Stimulated activated naive CD8-positive, alpha-beta T cell treated with anti-CD3 and anti-CD28 coated beads, Interleukin-15, amount 100 ng/mL, for 72 hours (primary cell): ENCODE measurements at regions not wholly inside any gene's neighbourhood (a gene's known extent, or its start where the extent isn't known, plus 50 kb on each side); places are given as distances from the start of the nearest gene placed in this dataset.

Experiments used
- ATAC-seq: fragments of 150-1000 bp; cut with Tn5 transposase; 2 replicates; pipeline ENCODE4 v1.10.0; 2021; ENCODE audit warnings: mild to moderate bottlenecking, moderate library complexity
- DNase-seq, 2 donors: peaks; one replicate each; pipeline ENCODE4 v3.0.0; 2021 to 2022
- H3K27ac Mint-ChIP-seq, 2 donors: one replicate each; pipeline ENCODE4 v1.8.0; 2022; ENCODE audit warnings: mild to moderate bottlenecking in 2 of 2, mixed read lengths in 2 of 2, moderate library complexity in 2 of 2
- H3K27me3 Mint-ChIP-seq: one replicate; pipeline ENCODE4 v1.8.0; 2022; ENCODE audit warnings: mixed read lengths
- H3K4me1 Mint-ChIP-seq: one replicate; pipeline ENCODE4 v1.8.0; 2022; ENCODE audit warnings: mild to moderate bottlenecking, mixed read lengths
- H3K4me3 Mint-ChIP-seq, 2 donors: one replicate each; pipeline ENCODE4 v1.8.0; 2022; ENCODE audit warnings: mild to moderate bottlenecking in 2 of 2, mixed read lengths in 2 of 2, moderate library complexity in 1 of 2
- H3K9me3 Mint-ChIP-seq, 2 donors: one replicate each; pipeline ENCODE4 v1.8.0; 2022; ENCODE audit warnings: mixed read lengths in 2 of 2

- DNase-seq: no peak
- no peak overlapping the region for H3K27ac Mint-ChIP-seq
- peaks cover 22% of the 10 kb centered on the region for H3K27me3 Mint-ChIP-seq
- no peak overlapping the region for H3K4me3 Mint-ChIP-seq
- H3K4me1 Mint-ChIP-seq: no peaks in the 10 kb centered on the region
- no peak for ATAC-seq
- no peaks in the 10 kb centered on the region for H3K9me3 Mint-ChIP-seq
These were observed 58.1 kb upstream of the PLEKHG1 start for GRCh38 chr6:150541576-150541975.

- ATAC-seq: no peak
- Mint-ChIP-seq H3K27ac (no peak overlapping the region), H3K4me1 (no peaks in the 10 kb centered on the region), H3K4me3 (no peak overlapping the region), H3K27me3 (peaks cover 33% of the 10 kb centered on the region), H3K9me3 (no peaks in the 10 kb centered on the region)
- DNase-seq: no peak
These were observed 56.5 kb upstream of the PLEKHG1 start for GRCh38 chr6:150543178-150543577.

GRCh38 chr6:150544793-150545192 lies 54.9 kb upstream of the PLEKHG1 start:
- no peak overlapping the region for H3K4me3 Mint-ChIP-seq
- H3K4me1 Mint-ChIP-seq: no peaks in the 10 kb centered on the region
- H3K27me3 Mint-ChIP-seq: peaks cover 30% of the 10 kb centered on the region
- H3K27ac Mint-ChIP-seq: no peak overlapping the region
- DNase-seq (no peak), ATAC-seq (no peak)
- no peaks in the 10 kb centered on the region for H3K9me3 Mint-ChIP-seq

GRCh38 chr6:150546457-150546856 lies 53.2 kb upstream of the PLEKHG1 start:
- Mint-ChIP-seq H3K4me3 (no peak overlapping the region), H3K9me3 (no peaks in the 10 kb centered on the region), H3K4me1 (no peaks in the 10 kb centered on the region), H3K27ac (no peak overlapping the region), H3K27me3 (peaks cover 30% of the 10 kb centered on the region)
- ATAC-seq: no peak
- no peak for DNase-seq

- Mint-ChIP-seq H3K27ac (no peak overlapping the region), H3K4me3 (no peak overlapping the region), H3K4me1 (no peaks in the 10 kb centered on the region), H3K9me3 (peaks cover 0 to 1% of the 10 kb centered on the region in 2 donors), H3K27me3 (peaks cover 30% of the 10 kb centered on the region)
- DNase-seq (no peak), ATAC-seq (no peak)
These were observed 52.0 kb upstream of the PLEKHG1 start for GRCh38 chr6:150547502-150548222.

- ATAC-seq (no peak), DNase-seq (no peak)
- H3K4me1 Mint-ChIP-seq: no peaks in the 10 kb centered on the region
- no peak overlapping the region for H3K27ac Mint-ChIP-seq
- H3K9me3 Mint-ChIP-seq: peaks cover 5 to 7% of the 10 kb centered on the region in 2 donors
- peaks cover 36% of the 10 kb centered on the region for H3K27me3 Mint-ChIP-seq
- H3K4me3 Mint-ChIP-seq: no peak overlapping the region
These were observed 51.4 kb upstream of the PLEKHG1 start for GRCh38 chr6:150548330-150548729.

GRCh38 chr6:150549007-150549406 lies 50.7 kb upstream of the PLEKHG1 start:
- Mint-ChIP-seq H3K27ac (no peak overlapping the region), H3K4me3 (no peak overlapping the region), H3K9me3 (peaks cover 5 to 7% of the 10 kb centered on the region in 2 donors), H3K4me1 (no peaks in the 10 kb centered on the region), H3K27me3 (peaks cover 36% of the 10 kb centered on the region)
- ATAC-seq (no peak), DNase-seq (no peak)

GRCh38 chr6:150549674-150550101 lies 50.0 kb upstream of the PLEKHG1 start:
- peaks cover 36% of the 10 kb centered on the region for H3K27me3 Mint-ChIP-seq
- peaks cover 5 to 7% of the 10 kb centered on the region in 2 donors for H3K9me3 Mint-ChIP-seq
- H3K27ac Mint-ChIP-seq: no peak overlapping the region

More at GRCh38 chr6:150549674-150550101, 50.0 kb upstream of the PLEKHG1 start:
- no peak for ATAC-seq
- no peak overlapping the region for H3K4me3 Mint-ChIP-seq
- no peak for DNase-seq
- H3K4me1 Mint-ChIP-seq: no peaks in the 10 kb centered on the region
